Left kidney (tissue), 1 donor: ENCODE measurements at regions not wholly inside any gene's neighbourhood (a gene's known extent, or its start where the extent isn't known, plus 50 kb on each side); places are given as distances from the start of the nearest gene placed in this dataset.

Experiments
- DNase-seq: peaks from one replicate; pipeline ENCODE4 v3.0.0-alpha.2; 2013

DNA sequence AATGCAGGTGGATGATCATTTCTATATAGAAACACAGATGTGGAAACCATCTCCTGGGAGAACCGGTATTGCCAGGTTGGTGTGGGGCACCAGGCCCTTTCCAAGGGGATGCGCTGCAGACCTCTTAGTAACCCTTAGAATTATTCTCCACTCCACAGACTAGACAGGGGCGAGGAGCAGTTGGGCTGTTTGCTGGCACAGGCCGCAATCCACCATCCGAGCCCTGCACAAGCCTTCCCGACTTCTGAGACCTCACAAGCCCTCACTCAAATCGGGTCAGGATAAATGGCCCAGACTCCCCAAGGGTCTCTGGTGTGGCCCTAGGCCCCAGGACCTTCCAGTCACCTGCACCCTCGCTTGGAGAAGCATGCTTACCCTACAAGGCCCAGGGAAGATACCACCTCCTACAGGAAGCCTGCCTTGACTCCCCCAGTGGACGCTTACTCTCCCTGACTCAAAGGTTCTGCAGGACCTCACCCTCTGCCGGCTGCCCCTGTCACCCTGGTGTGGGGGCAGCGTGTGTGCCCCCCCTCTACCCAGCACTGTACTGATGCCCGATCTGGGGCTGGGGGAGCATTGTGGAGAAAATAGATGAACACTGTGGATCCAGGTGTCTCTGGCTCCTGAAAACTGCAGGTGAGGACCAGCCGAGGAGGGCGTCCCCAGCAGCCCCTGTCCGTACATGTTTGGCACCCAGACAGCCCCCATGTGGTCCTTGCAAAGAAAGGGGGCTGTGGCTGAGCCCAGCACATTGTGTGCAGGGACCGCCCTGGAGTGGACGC is 49.8 kb upstream of the ACSF3 start:
- no peak for DNase-seq
